Left colon (tissue), 2 donors: ENCODE measurements at regions not wholly inside any gene's neighbourhood (a gene's known extent, or its start where the extent isn't known, plus 50 kb on each side); places are given as distances from the start of the nearest gene placed in this dataset.
A peak's percentile ranks its signal among the peaks of the same experiment; 100 is the strongest.

Experiments used
- ATAC-seq: fragments of 200-7000 bp; cut with Tn5 transposase; one replicate; pipeline ENCODE4 v1.9.1; 2020; ENCODE audit warnings: mild to moderate bottlenecking, moderate library complexity
- DNase-seq, 2 donors: peaks; one replicate each; pipeline ENCODE4 v3.0.0-alpha.2; 2020
- intact Hi-C, 2 donors: fragments of 100-400 bp; cut with DNase I in 1 of 2; cut with micrococcal nuclease in 1 of 2; formaldehyde crosslinking; loops; one replicate each; pipeline versions ENCODE4 v1.11.2 to v1.14.0; 2022; cut with DNase I, micrococcal nuclease
- donor health status: DM: no; HTN: no; CAD: no.
- donor health status: DM: yes; HTN: yes; CAD: no.

DNA sequence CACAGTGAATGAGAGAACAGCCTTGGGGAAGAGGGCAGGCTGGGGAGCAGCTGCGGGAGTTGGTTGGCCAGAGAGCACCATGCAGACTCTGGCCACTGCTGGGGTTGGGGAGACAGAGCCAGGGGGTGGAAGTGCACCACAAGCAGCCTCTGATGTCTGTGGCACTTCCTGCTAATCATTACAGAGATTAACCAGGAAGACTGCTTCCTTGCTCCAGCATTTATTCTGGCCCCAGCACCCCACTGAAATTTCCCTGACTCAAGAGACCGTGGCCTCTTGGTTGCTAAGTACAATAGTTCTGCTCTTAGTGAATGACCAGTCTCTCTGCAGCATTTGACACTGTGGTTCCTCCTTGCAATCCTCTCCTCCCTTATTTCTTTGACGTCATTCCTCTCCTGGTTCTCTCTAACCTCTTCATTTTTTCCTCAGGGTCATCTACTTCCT, 266.2 kb upstream of the ROPN1 start:
- intact Hi-C loops = no loop called here
- no peak for DNase-seq
- no peak for ATAC-seq

DNA sequence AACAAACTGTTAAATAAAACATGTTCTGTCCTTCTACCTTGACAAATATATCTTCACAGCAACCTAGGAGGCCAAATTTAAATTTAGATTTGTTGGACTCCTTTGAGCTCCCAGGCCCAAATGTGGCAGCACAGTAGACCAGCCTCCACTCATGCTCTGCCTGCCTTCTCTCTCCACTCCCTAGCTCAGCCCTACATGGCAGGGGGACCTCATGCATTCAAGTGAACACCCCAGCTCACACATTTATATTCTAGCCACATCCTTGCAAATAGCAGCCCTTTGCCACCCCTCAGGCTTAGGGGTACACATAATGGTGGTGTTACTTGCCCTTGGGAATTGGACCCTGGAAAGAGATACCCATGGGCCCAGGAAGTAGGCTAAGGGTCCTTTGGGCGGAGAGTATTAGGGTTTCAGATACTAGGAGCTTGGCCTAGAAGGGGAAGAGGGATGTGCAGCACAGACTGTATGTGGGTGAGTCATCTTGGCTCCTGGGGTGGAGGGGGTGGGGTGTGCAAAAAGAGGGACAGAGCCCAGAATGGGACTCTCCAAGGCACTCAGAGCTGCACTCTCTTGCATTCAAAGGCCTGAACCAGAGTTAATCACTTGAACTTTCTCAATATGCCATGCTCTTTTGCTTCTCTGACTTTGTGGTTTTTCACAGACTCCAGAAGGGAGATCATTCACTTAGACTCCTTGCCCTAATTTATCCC, 268.4 kb upstream of the ROPN1 start:
- intact Hi-C loops = no loop called here
- ATAC-seq (no peak), DNase-seq (no peak)

DNA sequence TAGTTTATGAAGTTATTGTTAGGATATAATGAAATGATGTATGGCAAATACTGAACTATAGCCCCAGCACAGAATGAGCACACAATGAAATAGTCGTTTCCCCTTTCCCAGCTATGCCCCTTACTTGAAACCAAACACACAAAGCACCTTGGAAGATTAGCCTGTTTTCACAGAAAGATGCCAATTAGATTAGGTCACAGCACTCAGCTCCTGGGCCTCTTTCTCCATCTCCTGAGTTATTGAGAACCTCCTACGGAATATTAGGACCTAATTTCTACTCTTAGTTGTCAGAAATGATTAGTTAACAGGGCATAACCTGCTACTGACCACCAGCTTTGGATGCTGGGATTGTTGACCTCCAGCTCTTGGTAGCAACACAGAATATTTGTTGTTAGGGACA, 269.4 kb upstream of the ROPN1 start:
- ATAC-seq (no peak), DNase-seq (no peak)
- intact Hi-C loops = no loop called here

DNA sequence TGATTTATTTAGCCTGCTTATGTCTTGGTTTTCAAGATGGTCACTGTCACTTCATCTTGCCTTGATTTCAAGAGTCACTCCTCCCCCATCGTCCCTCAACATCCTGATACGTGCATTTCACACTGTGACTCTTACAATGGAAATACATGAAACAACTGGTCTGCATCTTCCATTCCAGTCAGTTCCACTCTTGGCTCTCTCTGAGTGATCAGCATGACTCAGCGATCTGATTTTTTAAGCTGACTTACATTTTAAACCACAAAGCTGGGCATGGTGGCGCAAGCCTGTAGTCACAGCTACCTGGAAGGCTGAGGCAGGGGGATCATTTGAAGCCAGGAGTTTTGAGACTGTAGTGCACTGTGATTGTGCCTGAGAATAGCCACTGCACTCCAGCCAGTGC, 271.2 kb upstream of the ROPN1 start:
- DNase-seq = no peak
- intact Hi-C loops = no loop called here
- ATAC-seq = no peak

DNA sequence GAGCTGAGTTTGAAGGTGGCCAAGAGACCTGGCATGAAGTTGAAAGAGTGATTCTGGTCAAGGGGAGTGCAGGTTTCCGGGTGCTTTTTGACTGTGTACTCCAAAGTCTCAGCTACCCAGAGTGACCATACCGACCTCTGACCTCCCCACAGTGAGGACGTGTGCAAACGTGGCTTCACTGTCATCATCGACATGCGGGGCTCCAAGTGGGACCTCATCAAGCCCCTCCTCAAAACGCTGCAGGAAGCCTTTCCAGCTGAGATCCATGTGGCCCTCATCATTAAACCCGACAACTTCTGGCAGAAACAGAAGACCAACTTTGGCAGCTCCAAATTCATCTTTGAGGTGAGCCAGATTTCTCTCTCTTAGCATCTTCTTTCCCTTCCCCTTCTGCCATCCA, 272.4 kb upstream of the ROPN1 start:
- DNase-seq (no peak), ATAC-seq (no peak)
- intact Hi-C loops = no loop called here

DNA sequence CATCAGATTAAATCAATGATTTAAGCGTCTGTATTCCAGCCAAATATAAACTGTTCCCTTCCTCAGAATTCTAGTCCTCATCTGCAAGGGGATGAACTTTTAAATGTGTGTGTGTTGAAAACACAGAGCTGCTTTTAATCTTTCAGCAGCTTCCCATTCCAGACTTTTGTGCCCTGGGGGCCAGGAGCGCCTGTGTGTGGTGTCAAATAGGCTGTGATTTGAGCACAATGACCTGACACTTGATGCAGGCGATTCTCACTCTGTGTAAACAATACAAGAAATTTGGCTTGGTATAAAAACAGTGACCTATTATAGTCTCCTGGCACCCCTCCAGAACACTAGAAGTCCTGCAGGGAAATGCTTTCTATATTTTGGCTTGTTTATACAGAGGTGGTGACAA, 274.6 kb upstream of the ROPN1 start:
- DNase-seq = no peak
- ATAC-seq = no peak
- intact Hi-C loops = no loop called here

DNA sequence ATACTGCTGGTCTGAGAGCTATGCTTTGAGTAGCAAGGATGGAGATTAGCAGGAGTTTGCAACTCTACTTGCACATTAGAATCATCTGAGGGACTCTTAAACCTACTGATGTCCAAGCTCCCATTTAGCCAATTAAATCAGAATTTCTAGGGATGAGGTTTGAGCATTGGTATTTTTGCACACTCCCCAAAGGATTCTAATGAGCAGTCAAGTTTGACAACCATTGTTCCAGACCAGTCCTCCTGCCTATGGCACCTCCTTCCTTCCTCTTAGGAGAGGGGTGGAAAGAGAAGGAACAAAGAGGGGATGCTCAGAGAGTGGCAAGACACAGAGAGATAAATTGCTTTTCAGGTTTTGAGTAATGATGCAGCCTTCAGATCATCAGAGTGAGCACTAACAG, 275.5 kb upstream of the ROPN1 start:
- no peak for ATAC-seq
- DNase-seq = no peak
- intact Hi-C loops = no loop called here

DNA sequence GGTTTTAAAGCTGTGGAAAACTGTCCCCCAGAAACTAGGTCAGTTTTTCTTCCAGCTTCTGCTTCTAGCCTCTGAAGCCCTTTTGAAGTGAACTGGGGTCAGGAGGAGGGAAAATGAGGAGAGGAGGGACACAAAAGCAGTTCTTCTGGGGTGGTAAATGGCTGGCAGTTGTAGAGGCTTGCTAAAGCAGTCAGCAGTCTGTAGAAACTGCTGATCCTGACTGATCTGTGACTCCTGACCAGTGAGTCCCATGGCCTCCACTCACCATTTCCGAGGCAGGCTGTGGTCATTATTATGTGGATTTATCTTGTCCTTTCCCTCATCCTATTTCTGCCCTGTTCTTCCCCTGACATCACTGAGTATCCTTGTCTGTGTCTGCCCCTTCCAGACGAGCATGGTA, 276.4 kb upstream of the ROPN1 start:
- intact Hi-C loops = no loop called here
- no peak for DNase-seq
- no peak for ATAC-seq

DNA sequence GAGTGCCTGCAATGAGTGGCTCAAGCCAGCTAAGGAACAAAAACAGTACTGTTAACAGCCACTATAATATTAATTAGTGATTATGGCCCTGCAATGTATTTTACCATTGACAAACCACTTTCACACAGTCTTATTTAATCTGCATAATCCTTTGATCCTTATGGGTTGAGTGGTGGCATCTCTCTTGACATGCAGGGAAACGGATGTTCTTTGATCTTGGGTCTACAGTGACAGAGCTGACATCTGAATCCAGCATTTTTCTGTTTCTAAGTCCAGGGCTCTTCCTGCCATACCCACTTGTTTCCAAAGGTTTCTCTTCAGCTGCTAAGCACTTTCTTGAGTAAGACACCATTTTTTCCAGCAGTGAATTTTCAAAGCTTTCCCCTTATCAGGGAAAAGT, 277.7 kb upstream of the ROPN1 start:
- ATAC-seq = no peak
- intact Hi-C loops = no loop called here
- no peak for DNase-seq

DNA sequence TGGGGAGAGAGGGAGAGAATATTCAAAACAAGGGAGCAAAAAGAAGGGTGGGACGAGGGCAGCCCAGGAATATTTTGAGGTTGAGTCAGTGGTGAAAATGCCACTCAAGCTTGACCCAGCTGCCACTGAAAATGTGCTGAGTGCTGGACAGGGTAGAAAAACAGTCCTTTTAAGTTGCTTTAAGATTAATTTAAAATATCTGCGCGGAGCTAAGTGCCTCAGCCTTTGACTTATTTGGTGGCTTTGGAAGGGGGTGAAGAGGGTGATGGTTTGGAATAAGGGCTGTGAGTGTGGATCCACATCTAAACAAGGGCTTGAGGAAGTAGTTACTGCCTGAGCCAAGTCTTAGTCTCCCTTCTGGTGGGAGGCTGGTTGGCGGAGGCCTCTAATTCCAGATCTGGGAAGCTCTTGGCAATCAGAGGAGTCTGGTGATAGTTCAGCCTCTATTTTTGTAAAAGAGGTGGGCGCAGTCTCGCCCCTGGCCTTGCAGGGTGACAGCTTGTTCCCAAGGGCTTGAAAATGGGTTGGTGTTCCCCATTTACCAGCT, 280.8 kb upstream of the ROPN1 start:
- no peak for DNase-seq
- ATAC-seq = no peak
- intact Hi-C loops = no loop called here

DNA sequence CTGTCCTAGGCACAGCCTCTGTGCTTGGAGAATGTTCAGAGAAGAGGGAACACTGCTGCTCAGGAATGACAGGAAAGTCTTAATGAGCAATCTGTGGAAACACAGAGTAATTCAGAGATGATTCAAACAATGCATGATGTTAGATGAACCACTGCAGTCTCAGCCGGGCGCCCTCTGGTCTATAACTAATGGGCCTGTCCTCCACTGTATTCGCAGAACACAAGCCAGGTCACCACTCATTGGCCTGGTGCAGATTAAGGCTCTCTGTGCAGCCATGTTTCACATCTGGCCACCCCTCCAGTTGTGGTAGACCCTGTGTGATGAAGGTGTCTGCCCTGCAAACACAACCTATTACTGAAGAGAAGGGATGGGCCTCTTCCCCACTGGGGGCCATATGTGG, 281.7 kb upstream of the ROPN1 start:
- DNase-seq = no peak
- ATAC-seq = no peak
- intact Hi-C loops = no loop called here

DNA sequence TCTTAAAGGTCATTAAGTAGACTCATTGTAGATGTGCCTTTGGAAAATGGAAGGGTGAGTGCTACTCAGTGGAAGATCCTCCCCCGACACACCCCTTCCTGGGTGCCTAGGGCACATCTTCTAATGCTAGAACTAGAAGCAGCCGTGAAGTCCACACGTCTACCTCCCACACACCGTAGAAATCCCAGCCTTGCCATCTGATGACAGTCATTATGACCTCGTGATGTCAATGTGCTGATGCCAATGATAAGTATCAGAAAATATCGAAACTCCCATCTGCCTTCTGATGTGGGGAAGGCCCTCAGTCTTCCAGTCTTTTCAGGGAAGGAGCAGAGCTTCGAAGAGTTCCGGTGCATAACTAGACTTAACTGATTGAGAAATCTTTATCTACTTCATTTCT, 282.1 kb upstream of the ROPN1 start:
- DNase-seq (no peak), ATAC-seq (no peak)
- intact Hi-C loops = no loop called here

DNA sequence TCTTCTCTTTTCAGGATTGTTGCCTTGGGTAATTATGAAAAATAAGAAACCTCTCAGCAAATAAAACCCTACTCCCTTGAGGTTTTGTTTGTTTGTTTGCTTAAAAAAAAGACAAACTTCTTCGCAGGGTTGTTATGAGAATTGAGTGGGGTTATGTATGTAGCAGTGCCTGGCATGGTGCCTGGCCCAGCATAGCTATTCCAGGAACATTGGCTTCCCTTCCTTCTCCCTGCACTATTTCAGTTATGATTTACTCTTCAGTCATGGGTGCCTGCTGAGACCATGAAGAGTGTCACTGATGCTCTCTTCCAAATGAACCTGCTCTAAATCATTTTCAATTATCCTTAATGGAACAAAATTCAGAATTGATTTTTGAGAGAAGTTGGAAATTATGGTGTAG, 283.5 kb upstream of the ROPN1 start:
- ATAC-seq (peak; percentile 27), DNase-seq (peak in 1 of 2 donors; percentile 37)
- intact Hi-C loops = no loop called here

DNA sequence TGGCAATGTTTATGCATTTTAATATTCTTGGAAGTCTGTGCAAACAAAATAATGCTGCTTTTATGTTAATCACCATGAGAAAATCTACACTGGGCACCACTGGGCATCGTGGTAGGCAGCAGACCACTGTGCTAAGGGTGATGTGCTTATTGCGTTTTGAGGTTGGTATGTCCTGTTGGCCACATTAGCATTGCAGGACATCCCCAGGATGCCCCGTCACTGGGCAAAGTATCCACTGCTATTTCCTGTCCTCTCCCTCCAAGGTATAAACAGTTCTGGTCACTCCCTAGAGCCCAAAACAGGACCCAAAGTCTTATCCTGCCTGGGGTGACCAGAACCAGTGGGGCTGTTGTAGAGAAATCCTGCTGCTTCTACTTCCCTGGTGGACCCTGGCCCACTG, 284.2 kb upstream of the ROPN1 start:
- ATAC-seq = peak; percentile 37
- intact Hi-C loops = no loop called here
- DNase-seq = no peak

DNA sequence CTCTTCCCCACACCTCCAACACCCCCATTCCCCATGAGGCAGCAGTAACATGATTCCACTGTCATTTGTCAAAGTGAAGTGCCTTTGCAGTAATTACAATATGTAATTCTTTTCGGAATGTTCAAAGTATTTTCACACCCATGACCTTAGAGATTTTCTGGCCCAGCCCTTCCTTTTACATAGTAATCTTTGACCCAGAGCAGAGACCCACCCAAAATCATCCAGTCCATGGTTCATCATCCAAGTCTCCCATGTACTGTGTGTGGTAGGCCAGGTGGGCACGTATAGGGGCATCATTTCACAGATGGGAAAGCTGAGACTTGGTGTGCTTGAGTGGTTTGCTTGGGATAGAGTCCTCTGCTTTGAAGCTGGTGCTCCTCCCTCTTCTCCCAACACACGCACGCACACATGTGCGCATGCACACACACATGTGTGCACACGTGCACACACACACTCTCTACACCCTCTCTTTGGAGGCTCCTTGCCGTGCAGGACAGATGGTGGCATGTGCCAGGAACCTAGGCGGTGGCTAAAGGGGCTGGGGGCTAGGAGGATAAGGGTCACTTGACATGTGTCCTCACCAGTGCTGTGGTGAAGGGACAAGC, 284.7 kb upstream of the ROPN1 start:
- no peak for DNase-seq
- peak; percentile 86 for ATAC-seq
- intact Hi-C loops = no loop called here

DNA sequence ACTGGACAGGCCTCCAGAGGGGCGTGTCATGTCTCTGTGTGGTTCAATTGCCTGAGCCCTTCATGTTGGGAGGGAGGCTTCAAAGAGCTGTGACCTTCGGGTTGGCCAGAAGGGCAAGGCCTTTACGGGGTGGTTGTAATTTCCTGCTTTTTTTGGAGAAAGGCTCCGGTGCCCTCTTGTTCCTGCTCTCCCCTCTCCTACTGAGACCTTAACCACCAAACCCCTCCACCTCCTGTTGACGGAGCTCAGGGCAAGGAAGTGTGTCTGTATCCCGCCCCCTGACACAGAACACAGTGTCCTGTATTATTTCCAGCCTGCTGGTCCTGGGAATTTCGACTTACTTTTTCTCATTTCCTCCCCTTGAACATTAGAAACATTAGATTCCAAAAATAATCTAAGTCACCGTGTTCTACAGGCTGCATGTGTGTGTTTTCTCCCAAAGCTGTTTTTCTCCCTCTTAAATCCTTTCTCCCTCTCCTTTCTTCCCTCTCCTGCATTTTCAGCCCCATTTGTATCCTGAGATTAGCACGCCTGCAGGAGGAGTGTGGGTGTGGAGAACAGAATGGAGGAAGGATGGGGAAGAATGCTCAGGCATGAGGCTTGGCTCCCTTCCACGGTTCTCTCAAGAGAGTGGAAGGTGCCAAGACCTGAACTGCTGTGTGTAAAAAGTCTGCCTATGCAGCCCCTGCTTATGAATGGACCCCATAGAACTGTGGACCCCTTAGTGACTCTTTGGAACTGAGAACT, 285.4 kb upstream of the ROPN1 start:
- peak in 1 of 2 donors; percentile 54 for DNase-seq
- peak; percentile 67 for ATAC-seq
- intact Hi-C loops = no loop called here

DNA sequence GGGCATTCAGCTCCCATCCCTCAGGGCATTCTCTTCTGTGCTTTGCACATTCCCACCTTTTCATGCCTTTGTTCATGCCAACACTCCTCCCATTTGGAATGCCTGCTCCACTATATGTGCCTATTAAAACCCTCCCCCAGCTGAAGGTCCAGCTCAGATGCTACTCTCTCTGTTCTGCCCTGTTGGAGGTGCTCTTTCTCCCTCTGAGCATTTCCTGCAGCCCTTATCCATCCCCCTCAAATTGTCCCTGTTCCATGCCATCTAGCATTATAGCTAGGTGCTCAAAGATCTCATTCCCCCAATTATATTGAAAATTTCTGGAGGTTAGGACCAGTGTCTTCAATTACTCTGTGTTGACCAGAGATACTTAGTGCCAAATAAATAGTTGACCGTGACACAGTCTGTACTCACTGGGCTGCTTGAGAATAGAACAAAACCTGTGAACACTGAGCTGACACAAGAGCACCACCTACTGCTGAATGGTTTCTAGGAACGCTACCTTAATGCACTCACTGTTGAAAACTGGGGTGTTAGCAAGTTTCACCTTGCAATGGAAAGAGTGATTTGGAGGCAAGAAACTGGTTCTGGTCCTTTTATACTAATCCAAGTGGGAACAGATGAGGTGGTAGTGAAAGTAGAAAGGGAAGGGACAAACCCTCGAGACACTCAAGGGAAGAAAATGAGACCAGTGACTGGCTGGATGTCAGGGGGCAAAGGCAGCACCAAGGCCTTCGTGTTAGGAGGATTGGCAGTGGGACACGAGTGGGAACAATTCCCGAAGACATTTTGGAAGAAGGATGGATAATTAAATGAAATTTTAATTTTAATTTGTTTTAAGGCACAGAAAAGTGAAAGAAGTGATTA, 289.8 kb upstream of the ROPN1 start:
- ATAC-seq (peak; percentile 79), DNase-seq (peak in 1 of 2 donors; percentile 25)
- intact Hi-C loops = loop anchor here in 1 of 2 donors (10.0 kb wide), 1 partner anchor 267 kb away; no protein-coding TSS in a partner anchor

DNA sequence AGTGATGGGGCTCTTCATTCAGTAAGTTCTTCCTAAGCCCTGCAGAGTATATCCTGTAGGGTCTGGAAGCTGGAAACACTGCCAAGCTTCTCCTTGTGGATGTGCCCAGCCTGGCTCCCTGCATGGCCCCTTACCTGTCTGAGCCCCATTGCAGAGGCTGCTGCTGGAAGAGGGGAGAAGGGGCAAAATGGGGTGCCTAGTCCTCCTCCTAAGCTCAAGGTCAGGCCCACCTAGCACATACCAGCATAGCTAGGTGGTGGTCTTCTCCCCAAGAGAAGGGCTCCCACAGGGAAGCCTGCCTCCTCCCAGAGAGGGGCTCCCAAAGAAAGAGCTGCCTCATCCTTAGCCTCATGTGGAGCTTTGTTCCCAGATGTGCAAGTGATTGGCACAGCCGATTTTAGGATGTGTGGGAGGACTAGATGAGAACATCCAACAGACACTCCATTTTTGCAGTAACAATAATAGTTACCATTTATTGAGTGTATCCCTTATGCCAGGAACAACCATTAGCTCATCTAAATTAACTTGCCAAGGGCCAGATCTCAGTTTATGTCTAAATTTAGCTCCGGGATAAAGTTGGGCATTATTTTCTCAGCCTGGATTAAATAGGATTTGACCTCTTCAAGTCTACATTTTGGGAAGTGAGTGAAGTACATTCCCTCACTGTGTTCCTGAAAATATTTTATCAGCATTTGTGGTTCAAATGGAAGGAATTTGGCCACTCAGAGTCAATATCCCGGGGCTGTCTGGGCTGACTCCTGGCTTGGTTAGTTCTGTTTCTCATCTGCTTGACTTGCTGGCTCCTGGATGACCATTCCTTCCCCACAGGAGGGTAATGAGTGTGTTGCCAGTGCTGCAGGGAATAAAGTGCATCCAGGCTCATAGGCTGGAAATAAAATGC, 291.1 kb upstream of the ROPN1 start:
- intact Hi-C loops = loop anchor here in 1 of 2 donors (10.0 kb wide), 1 partner anchor 268 kb away; no protein-coding TSS in a partner anchor
- no peak for ATAC-seq
- no peak for DNase-seq
